CD4-positive, alpha-beta T cell (primary cell): ENCODE measurements at regions not wholly inside any gene's neighbourhood (a gene's known extent, or its start where the extent isn't known, plus 50 kb on each side); places are given as distances from the start of the nearest gene placed in this dataset.

ENCODE experiments used
- ATAC-seq: fragments of 200-7000 bp; cut with Tn5 transposase; one replicate; pipeline ENCODE4 v1.10.0; 2022; ENCODE audit warnings: mild to moderate bottlenecking; ENCODE audit not compliant: poor library complexity
- CTCF ChIA-PET: fragments of 350-600 bp; sonication (Branson Sonifier 250); formaldehyde crosslinking; loops from one replicate; lab custom pipeline; 2021; ENCODE audit warnings: antibody characterized with exemption, inconsistent platforms; lab: Charles Lee
- POLR2A ChIA-PET: fragments of 350-600 bp; sonication (Branson Sonifier 250); formaldehyde crosslinking; loops from one replicate; lab custom pipeline; 2021; ENCODE audit warnings: antibody characterized with exemption, inconsistent platforms; lab: Charles Lee
- DNase-seq, 14 experiments: peaks; one replicate each; pipeline ENCODE4 v3.0.0-alpha.2; 2013 to 2020; ENCODE audit warnings: mixed read lengths in 2 of 14
- H3K27ac ChIP-seq, 2 donors: one replicate each; pipeline versions ENCODE4 v1.5.1 to v1.7.0; 2013; ENCODE audit warnings: low read length in 2 of 2, low read depth in 1 of 2, mild to moderate bottlenecking in 1 of 2
- H3K27me3 ChIP-seq, 2 experiments: 1 replicate in 1 of 2; 2 replicates in 1 of 2; pipeline versions ENCODE4 v1.6.1 to v1.7.0; 2013; ENCODE audit warnings: low read length in 2 of 2, control low read depth in 1 of 2, mild to moderate bottlenecking in 1 of 2, moderate library complexity in 1 of 2; ENCODE audit not compliant: insufficient read depth in 2 of 2, control insufficient read depth in 1 of 2
- H3K36me3 ChIP-seq: one replicate; pipeline ENCODE4 v1.6.1; 2013; ENCODE audit warnings: low read length, control low read depth; ENCODE audit not compliant: insufficient read depth
- H3K4me1 ChIP-seq: one replicate; pipeline ENCODE4 v1.6.1; 2013; ENCODE audit warnings: low read length, control low read depth; ENCODE audit not compliant: insufficient read depth
- H3K4me3 ChIP-seq: one replicate; pipeline ENCODE4 v1.5.1; 2013; ENCODE audit warnings: mild to moderate bottlenecking, low read length, moderate library complexity
- H3K9me3 ChIP-seq, 2 experiments: 1 replicate in 1 of 2; 2 replicates in 1 of 2; pipeline versions ENCODE4 v1.6.1 to v1.7.0; 2013; ENCODE audit warnings: low read length in 2 of 2, mild to moderate bottlenecking in 2 of 2, control low read depth in 1 of 2, moderate library complexity in 1 of 2; ENCODE audit not compliant: control insufficient read depth in 1 of 2, insufficient read depth in 1 of 2
- H3K27ac Mint-ChIP-seq: one replicate; pipeline ENCODE4 v1.8.0; 2020; ENCODE audit warnings: mixed read lengths
- H3K27me3 Mint-ChIP-seq: one replicate; pipeline ENCODE4 v1.8.0; 2021; ENCODE audit warnings: mixed read lengths
- H3K36me3 Mint-ChIP-seq: one replicate; pipeline ENCODE4 v1.8.0; 2021; ENCODE audit warnings: low read depth, mixed read lengths
- H3K4me1 Mint-ChIP-seq: one replicate; pipeline ENCODE4 v1.8.0; 2021; ENCODE audit warnings: low read depth, mixed read lengths
- H3K4me3 Mint-ChIP-seq: one replicate; pipeline ENCODE4 v1.8.0; 2020; ENCODE audit warnings: mild to moderate bottlenecking, mixed read lengths
- H3K9me3 Mint-ChIP-seq: one replicate; pipeline ENCODE4 v1.8.0; 2020; ENCODE audit warnings: mixed read lengths
- intact Hi-C, 2 experiments: fragments of 100-400 bp; cut with DNase I in 1 of 2; cut with micrococcal nuclease in 1 of 2; formaldehyde crosslinking; loops; one replicate each; pipeline versions ENCODE4 v1.15.1 to v1.9.0; 2023 to 2025; cut with DNase I, micrococcal nuclease
- TF ChIP-seq, protein P1 (sequence below): fragments of 200-600 bp; IDR thresholded peaks from one replicate; pipeline ENCODE4 v1.8.0; 2022; ENCODE audit warnings: antibody characterized with exemption, mild to moderate bottlenecking

DNA sequence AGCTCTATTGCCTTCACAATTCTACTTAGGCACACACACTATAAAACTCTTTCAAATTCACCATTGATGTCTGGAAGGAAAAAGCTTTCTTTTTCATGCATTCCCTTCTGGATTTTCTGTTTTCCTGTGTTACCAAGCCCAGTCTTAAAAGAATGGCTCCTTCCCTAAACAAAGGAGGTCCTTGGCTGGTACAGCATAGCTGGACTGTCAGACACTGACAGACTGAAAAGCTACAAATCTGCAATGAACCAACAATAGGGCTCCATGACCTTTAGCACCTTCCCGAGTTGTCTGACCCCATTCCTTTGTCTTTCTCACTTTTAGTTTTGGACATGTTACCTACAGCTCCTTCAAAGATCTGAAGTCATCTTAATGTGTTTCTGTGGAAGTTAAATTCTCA lies 382.5 kb downstream of the TMEM161B start:
- no peak for DNase-seq
- Histone ChIP-seq H3K4me1 (no peaks in the 10 kb centered on the region), H3K4me3 (no peak overlapping the region), H3K36me3 (no peaks in the 10 kb centered on the region), H3K27me3 (no peaks in the 10 kb centered on the region), H3K27ac (no peak overlapping the region), H3K9me3 (no peaks in the 10 kb centered on the region)
- H3K27me3 Mint-ChIP-seq, result no peaks in the 10 kb centered on the region
- intact Hi-C loops, result no loop called here
- ATAC-seq, result no peak
- no peaks in the 10 kb centered on the region for H3K36me3 Mint-ChIP-seq
- no peak overlapping the region for H3K27ac Mint-ChIP-seq
- CTCF ChIA-PET, result no interaction called here
- peaks cover 8% of the 10 kb centered on the region for H3K9me3 Mint-ChIP-seq
- POLR2A ChIA-PET, result no interaction called here
- TF ChIP-seq, protein P1, sequence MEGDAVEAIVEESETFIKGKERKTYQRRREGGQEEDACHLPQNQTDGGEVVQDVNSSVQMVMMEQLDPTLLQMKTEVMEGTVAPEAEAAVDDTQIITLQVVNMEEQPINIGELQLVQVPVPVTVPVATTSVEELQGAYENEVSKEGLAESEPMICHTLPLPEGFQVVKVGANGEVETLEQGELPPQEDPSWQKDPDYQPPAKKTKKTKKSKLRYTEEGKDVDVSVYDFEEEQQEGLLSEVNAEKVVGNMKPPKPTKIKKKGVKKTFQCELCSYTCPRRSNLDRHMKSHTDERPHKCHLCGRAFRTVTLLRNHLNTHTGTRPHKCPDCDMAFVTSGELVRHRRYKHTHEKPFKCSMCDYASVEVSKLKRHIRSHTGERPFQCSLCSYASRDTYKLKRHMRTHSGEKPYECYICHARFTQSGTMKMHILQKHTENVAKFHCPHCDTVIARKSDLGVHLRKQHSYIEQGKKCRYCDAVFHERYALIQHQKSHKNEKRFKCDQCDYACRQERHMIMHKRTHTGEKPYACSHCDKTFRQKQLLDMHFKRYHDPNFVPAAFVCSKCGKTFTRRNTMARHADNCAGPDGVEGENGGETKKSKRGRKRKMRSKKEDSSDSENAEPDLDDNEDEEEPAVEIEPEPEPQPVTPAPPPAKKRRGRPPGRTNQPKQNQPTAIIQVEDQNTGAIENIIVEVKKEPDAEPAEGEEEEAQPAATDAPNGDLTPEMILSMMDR, result no peak
- H3K4me3 Mint-ChIP-seq, result no peak overlapping the region
- H3K4me1 Mint-ChIP-seq, result no peaks in the 10 kb centered on the region

DNA sequence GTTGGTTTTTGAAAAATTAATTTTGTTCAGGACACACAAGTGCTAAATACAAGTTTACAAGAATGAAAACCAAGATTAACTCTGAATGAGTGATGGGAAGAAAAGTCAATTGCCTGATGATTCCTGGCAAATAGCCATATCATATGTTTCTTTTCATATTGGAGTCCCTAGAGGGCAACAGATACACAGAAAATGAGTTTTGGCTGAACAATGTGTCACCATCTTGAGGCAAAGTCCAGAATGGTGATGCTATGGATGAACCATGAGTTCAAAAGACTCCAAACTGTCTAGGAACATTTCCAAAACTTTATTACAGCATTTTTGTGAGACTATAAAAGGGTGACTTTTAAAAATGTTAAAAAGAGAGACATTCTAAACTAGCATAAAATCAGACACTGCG lies 382.9 kb downstream of the TMEM161B start:
- Histone ChIP-seq H3K27ac (no peak overlapping the region), H3K4me3 (no peak overlapping the region), H3K27me3 (no peaks in the 10 kb centered on the region), H3K4me1 (no peaks in the 10 kb centered on the region), H3K36me3 (no peaks in the 10 kb centered on the region), H3K9me3 (no peaks in the 10 kb centered on the region)
- no peaks in the 10 kb centered on the region for H3K4me1 Mint-ChIP-seq
- CTCF ChIA-PET, result no interaction called here
- TF ChIP-seq, protein P1, result no peak
- peaks cover 8% of the 10 kb centered on the region for H3K9me3 Mint-ChIP-seq
- no peak for ATAC-seq
- intact Hi-C loops, result no loop called here
- DNase-seq, result no peak
- H3K4me3 Mint-ChIP-seq, result no peak overlapping the region
- no peaks in the 10 kb centered on the region for H3K27me3 Mint-ChIP-seq
- no peaks in the 10 kb centered on the region for H3K36me3 Mint-ChIP-seq
- POLR2A ChIA-PET, result no interaction called here
- H3K27ac Mint-ChIP-seq, result no peak overlapping the region

GRCh38 chr5:87877495-87877894 lies 391.1 kb downstream of the TMEM161B start:
- no peak overlapping the region for H3K4me3 ChIP-seq
- H3K4me3 Mint-ChIP-seq, result no peak overlapping the region
- H3K4me1 ChIP-seq, result no peaks in the 10 kb centered on the region
- no peak for DNase-seq
- TF ChIP-seq, protein P1, result no peak
- intact Hi-C loops, result no loop called here
- no peak overlapping the region for H3K27ac Mint-ChIP-seq
- no peak for ATAC-seq
- no peak overlapping the region for H3K27ac ChIP-seq
- H3K27me3 Mint-ChIP-seq, result no peaks in the 10 kb centered on the region
- peaks cover 8% of the 10 kb centered on the region for H3K9me3 Mint-ChIP-seq
- peaks cover 0 to 5% of the 10 kb centered on the region in 2 experiments for H3K9me3 ChIP-seq
- POLR2A ChIA-PET, result no interaction called here
- no peaks in the 10 kb centered on the region for H3K36me3 Mint-ChIP-seq
- CTCF ChIA-PET, result no interaction called here
- H3K36me3 ChIP-seq, result no peaks in the 10 kb centered on the region
- no peaks in the 10 kb centered on the region for H3K27me3 ChIP-seq
- H3K4me1 Mint-ChIP-seq, result no peaks in the 10 kb centered on the region
